DOHH2 (cell line): ENCODE measurements at regions not wholly inside any gene's neighbourhood (a gene's known extent, or its start where the extent isn't known, plus 50 kb on each side); places are given as distances from the start of the nearest gene placed in this dataset.

Experiments
- EZH2phosphoT487 ChIP-seq: fragments of 200-600 bp; sonication (generic); IDR thresholded peaks from 2 replicates; pipeline ENCODE4 v1.6.1; 2017; ENCODE audit warnings: borderline replicate concordance, mild to moderate bottlenecking, antibody characterized with exemption, low read length, moderate library complexity, mixed read lengths
- TF ChIP-seq, protein P1 (sequence below): fragments of 200-600 bp; sonication (generic); IDR thresholded peaks from one replicate; pipeline ENCODE4 v1.5.1; 2014; ENCODE audit warnings: antibody characterized with exemption, mild to moderate bottlenecking, low read depth, low read length; ENCODE audit not compliant: poor library complexity, severe bottlenecking

DNA sequence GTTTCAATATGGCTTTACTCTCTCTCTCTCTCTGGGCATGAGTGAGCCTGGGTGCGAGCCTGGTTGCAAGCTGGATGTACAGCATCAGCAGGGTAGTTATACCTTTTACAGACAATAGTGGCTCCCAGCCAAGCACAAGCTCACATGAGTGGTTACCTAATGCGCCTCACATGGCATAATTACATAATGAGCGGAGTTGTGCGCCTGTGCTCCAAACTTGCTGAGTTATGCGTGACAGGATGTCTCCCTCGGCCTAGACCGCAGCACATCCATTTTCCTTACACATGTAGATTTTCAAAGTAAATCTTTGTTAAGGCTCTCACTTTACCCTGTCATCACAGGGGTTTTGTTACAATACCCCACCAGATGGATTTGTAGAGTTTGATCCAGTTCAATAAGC, 233.5 kb upstream of the WWC1 start:
- TF ChIP-seq, protein P1, sequence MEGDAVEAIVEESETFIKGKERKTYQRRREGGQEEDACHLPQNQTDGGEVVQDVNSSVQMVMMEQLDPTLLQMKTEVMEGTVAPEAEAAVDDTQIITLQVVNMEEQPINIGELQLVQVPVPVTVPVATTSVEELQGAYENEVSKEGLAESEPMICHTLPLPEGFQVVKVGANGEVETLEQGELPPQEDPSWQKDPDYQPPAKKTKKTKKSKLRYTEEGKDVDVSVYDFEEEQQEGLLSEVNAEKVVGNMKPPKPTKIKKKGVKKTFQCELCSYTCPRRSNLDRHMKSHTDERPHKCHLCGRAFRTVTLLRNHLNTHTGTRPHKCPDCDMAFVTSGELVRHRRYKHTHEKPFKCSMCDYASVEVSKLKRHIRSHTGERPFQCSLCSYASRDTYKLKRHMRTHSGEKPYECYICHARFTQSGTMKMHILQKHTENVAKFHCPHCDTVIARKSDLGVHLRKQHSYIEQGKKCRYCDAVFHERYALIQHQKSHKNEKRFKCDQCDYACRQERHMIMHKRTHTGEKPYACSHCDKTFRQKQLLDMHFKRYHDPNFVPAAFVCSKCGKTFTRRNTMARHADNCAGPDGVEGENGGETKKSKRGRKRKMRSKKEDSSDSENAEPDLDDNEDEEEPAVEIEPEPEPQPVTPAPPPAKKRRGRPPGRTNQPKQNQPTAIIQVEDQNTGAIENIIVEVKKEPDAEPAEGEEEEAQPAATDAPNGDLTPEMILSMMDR: no peak
- no peak for TF ChIP-seq EZH2phosphoT487
